ENCODE measurements at regions not wholly inside any gene's neighbourhood (a gene's known extent, or its start where the extent isn't known, plus 50 kb on each side); places are given as distances from the start of the nearest gene placed in this dataset.

DNA sequence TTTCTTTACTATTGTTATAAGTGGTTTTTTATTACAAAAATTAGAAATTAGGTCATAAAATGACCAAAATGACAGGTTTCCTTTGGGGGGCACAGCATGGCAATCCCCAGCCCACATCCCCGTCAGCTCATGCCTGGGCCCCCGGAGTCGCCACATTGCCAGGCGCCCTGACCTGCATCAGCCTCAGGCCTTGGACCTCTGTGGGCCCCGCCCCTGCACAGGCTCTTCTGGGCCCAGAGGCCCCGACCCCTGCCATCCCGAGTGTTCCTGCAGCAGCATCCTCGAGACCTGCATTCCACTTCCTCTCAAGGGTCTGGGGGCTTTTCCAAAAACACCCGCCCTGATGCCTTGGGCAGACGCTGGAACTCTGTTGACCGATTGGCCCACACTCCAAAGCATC, 391.1 kb upstream of the MGMT start:
- TF ChIP-seq POLR2AphosphoS5 (IDR thresholded peaks at IDR 0.05) (no peak), CTCF (IDR thresholded peaks at IDR 0.05) (no peak), POLR2A (IDR thresholded peaks at IDR 0.05) (no peak), EP300 (IDR thresholded peaks at IDR 0.05) (no peak)

Data from sigmoid colon (tissue), 4 donors.